SKM-1 (cell line): ENCODE measurements at regions not wholly inside any gene's neighbourhood (a gene's known extent, or its start where the extent isn't known, plus 50 kb on each side); places are given as distances from the start of the nearest gene placed in this dataset.

Source experiments
- DNase-seq: peaks from one replicate; lab custom pipeline; 2025; ENCODE audit not compliant: unreplicated experiment; lab: John Stamatoyannopoulos, UW

DNA sequence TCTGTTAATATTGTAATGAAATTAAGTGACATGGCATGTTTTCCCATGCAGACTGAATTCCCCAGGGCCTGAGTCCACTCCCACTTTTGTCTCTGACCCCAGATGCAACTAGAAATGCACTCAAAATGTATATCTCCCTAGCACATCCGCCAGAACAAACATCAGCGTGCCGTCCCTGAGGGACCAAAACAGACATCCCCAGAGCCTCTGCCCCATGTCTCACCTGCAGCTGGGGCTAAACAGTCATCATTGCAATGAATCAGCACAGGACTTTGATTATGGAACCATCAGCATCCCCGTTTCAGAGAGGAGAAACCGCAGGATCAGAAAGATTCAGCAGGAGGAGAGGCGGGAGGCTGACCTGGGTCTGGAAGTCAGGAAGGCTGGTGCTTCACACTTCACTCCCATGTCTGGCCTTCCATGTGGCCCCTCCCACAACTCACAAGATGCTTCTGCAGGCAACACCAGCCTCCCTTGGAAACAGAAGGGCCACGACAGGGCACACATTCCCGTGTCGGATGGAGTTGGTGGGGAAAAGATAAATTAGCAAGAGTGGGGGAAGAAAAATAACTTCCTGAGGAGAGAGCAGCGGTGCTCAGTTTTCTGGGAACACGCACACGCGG lies 130.6 kb upstream of the VSTM2B start:
- DNase-seq, result no peak

DNA sequence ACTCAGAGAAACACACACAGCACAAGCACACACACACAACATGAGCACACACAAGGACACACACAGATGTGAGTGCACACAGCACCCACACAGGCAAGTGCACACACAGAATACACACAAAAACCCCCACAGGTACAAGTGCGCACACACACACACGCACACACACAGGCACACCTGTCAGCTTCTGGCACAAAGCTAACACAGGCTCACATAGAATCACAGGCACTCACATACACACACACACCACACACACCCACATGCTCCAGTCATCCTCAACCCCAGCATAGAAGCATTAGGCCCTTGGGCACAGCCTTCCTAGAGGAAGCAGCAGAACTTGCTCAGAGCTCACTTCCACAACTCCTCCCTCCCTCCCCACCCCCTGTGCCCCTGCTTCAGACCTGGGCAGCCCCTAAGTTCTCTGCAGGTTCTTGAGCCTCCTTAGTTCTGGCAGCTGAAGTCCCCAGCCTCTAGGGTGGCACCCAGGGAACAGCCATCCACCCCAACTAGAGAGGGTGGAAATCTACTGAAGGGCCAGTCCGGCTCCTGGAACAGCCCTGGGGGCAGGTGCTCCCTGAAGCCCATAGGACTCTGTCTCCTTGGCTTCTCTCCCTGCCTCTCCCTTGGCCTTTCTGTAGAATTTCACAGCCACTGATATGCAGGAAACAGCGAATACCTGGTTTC lies 129.9 kb upstream of the VSTM2B start:
- no peak for DNase-seq

DNA sequence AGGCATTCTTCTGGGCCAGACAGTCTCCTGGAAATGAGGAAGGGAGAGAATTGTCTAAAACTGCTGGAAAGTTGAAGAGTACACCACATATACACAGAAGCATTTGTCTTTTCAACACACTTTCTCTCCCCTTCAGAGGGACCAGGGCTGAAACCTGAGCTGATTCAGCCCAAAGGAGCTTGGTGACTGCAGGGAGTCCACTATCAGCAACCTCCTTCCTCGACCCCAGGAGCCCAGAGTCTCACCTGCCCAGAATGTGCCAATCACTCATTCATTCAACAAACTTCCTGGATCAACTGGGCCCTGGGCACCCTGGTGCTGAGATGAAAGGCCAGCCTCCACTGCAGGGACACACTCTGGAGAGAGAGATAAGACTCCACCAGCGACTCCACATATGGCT lies 128.9 kb upstream of the VSTM2B start:
- no peak for DNase-seq

DNA sequence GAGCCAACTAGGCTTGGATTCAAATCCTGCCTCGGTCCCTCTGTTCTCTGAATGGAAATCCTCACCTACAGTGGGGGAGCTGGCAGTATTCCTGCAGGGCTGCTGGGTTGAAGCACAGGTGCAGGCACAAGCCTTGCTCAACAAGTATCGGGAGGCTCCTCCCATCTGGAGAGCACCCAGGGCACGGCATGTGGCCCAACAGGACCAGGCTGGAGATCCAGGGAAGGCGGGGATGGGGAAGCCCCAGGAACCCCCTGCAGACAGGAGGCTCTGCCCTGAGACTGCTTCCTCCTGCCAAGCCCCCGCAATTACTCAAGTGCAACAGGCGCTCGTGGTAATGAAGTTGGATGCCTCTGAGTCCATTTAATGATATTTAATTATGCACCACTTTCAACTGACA lies 128.0 kb upstream of the VSTM2B start:
- no peak for DNase-seq

DNA sequence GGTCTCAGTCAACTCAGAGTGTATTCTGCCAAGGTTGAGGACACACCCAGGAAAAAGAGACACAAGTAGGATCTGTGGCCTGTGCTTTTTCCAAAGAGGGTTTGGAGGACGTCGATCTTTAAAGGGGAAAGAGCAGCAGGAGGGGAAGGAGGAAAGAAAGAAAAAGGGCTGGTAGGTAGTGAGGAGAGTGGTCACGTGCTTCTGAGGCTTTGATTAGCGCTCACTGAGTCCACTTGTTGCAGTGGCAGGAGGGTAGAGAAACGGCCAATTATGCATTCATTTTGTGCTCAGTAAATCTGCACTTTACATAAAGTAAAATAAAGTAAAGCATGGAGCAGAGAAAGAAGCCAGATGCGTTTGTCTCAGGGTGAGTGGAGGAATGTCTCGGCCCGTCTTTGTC lies 126.0 kb upstream of the VSTM2B start:
- no peak for DNase-seq

DNA sequence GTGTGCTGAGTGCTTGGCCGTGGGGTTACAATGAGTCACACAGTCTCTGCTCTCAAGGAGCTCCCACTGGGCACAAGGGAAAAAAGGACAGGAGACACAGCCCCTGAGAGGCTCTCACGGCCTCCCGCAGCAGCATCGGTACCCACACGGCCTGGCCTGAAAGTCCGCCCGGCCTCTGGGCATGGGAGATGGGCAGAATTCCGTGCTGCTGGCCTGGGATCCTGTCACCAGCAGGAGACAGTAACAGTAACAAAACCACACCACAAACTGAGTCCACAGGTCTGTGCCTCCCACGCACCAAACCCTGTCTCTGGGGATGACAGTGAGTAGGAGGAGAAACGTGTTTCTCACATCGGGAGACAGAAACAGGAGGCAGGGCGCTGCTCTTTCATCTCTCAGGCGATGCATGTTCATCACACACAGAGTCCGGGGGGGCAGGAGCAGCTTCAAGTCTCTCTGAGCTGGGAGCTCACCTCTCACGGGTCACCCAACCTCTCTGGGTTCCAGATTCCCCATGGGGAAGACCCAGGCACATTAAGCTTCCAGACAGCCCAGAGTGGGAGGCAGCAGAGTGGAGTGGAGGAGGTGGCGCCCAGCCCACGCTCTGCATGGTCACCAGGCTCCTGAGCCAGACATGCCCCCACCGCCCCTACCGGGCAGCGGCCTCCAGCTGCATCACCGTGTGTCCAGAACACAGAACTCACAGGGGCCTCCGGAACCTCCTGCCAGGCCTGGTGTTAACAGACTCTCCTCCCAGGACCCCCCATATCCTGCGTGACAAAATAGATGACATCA lies 124.7 kb upstream of the VSTM2B start:
- no peak for DNase-seq

DNA sequence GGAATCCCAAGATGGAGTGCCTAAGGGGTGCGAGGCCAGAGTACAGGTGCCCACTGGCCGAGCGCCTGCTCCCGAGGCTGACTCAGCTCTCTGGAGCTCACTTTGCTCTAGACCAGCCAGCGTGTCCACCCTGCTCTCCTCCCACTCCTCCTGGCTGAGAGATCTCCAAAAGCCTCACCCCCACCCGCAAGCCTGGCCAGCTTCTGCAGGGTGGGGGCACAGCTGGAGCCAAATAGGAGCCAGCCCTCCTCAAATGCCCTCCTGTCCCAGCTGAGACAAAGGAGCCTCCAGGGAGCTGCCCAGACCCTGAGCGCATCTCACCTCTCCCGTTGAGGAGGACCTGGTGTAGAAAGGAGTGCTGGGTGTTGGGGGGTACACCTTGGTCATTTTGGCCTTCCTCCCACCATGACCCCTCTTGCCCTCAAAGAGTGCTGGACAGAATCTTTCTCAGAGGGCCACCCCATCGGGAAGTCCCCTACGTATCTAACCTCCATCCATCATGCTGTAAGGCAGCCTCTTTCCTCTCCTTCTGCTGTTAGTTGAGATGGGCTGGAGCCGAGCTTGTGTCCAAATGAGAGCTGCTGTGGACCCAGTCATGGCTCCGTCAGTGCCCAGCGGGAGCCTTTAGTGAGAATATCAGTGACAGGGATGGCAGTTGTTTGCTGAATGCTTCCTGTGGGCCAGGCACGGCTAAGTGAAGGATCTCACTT lies 123.9 kb upstream of the VSTM2B start:
- no peak for DNase-seq

DNA sequence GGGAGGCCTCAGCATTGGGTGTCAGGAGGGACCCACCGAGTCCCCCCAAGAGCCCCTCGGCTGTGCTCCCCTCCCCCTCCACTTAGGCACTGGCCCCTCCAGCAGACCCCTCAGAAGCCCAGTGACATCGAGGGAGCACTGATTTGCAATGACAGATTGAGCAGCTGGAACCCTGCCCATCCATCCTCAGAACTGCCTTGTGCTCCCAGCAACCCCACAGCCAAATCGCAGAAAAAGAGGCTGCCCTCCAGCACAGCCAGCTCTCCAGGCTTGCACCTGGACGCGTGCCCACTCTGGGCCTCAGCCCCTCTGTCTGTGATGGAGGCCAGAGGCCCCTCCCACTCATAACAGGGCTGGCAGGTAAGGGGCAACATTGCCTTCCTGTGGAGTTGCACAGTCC lies 123.2 kb upstream of the VSTM2B start:
- no peak for DNase-seq

DNA sequence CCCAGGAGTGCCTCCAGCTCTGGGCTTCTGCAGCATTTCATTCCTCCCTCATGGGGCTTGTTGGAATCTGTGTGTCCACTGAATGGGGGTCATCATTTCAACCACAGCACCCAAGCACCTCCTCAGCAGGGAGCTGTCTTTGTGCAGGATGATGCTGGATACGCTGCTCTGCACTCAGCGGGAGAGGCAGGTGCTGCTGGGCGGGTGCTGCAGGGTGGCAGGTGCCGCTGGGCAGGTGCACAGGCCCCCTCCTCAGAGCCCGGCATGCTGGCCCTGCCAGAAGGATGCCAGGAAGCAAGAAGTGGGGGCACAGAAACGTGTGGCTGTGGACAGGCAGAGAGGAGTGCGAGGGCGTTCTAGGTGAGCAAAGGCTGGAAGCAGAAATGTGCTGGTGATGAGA lies 121.8 kb upstream of the VSTM2B start:
- no peak for DNase-seq

DNA sequence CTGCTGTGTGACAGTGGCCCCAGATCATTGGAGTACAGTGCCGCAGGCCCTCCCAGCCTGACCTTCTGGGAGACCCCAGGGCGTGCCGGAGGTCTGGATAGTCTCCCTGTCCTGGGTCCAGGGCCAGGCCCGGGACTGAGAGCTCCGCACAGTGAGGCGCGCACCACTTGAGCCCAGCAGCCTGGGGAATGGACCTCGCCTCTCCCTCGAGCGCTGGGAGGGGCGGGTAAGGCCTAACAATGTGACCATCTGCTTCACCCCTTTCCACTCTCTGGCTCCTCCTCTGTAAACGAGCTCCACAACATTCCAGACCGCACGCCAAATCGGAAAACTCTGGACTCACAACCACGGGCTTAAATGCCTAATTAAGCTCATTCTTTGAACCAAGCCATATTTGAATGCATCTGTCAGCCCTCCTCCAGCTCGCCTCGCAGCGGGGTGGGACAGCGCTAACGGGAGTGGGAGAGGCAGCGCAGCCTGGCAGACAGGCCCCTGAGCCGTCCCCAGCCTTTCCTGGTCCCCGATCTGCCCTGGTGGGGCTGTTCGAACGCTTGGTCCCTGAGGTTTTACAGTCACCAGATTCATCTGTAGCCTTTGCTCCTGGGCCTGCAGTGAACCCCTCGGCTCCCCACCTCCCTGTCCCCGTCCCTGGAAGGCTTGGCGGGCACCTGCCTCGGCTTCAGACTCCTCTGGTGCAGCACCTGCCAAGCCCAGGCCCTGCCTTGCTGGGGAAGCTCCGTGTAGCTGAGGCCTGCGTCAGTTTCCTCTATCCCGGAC lies 120.7 kb upstream of the VSTM2B start:
- DNase-seq, result no peak

DNA sequence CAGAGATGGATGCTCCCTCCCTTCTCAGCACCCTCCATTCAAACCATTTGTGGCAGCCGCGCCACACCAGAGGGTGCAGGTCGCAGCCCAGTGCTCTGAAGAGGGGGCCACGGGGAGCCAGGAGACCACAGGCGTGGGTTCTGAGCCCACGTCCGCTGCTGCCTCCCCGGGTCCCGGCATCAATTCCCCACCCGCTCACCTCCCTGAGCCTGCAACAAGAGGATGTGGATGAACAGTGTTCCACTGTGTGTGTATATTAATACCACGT lies 120.1 kb upstream of the VSTM2B start:
- DNase-seq, result no peak

DNA sequence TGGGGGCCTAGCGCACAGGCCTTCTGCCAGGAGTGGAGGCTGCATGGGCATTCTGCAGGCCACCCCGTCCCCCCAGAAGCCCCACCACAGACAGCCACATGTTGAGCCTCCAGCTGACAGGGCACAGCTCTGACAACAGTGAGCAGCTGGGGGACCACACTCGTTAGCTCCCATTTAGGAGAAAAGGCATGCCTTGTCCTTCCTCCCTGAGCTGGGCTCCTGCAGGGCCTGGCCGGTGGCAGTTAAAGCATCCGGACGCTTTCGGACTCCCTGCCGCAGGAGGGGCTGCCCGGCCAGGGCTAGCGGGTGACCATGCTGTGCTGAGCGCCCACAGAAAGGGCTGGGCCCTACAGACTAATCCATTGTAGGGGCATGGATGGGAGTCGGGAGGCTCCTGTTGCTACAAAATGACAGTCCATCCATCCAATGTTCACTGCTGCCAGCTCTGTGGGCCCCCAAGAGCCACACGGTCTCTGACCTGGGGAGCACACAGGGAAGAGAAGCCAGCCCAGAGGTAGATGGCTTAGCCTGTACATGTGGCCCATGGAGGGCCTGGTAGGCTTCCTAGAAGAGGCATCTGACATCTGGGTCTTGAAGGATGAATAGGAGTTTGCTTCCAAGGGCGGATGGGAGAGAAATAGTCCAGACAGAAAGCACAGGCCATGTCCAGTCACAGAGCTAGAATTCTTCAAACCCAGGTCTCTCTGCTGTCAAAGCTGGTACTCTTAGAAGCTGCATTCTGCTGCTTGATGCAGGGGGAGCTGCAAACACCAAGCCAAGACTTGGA lies 116.5 kb upstream of the VSTM2B start:
- DNase-seq, result no peak

DNA sequence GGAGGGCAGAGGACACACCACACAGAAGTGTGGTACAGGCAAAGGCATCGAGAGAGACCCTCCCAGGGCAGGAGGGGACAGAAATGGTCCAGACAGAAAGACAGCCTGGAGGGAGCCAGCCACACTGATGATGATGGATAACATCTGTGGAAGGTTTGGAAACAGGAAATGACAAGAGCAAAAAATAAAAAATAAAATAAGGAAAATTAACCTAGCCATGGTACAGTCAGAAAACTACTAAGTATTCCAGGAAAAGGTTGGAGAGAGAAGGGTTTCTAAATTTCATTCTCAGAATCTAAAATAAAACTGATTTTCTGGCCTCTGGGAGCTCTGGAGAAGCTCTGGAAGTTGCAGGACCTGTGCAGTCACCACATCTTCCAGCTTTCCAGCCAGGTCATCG lies 115.2 kb upstream of the VSTM2B start:
- DNase-seq, result no peak

DNA sequence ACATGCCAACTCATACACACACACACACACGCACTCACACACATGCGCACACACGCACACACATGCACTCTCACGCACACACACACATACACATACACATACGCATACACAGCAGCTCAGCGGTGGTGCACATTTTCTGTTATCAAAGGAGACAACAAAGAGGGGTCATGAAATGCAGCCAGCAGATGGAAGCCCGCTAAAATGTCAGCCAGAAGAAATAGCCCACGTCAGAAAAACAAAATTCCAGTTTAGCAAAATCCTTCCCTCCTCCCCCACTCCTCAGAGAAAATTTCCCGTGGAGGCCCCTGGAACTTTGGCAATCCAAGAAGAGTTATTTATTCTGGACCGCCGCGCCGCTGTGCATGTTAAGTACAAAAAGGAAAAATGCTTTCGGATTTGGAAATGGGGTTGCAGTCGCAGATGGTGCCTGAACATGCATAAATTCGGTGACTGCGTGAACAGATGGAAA lies 114.6 kb upstream of the VSTM2B start:
- DNase-seq, result no peak

DNA sequence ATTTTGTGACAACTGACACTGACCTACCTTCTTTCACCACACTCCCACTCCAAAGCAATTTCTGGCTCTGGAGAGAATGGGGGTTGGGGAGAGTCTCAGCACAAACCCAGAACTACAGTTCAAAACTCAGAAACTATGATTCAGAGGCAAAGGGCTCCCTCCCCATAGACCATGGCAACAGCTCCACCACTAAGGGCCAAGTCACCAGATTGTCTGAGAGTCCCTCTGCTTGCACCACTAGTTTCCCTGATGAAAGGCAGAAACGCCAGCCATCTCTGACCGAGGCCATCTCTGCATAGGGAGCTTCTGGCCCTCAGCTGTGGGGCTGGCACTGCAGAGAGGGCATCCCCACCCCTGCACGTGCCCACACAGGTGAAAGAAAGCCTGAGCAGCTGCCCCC lies 112.4 kb upstream of the VSTM2B start:
- DNase-seq, result no peak

DNA sequence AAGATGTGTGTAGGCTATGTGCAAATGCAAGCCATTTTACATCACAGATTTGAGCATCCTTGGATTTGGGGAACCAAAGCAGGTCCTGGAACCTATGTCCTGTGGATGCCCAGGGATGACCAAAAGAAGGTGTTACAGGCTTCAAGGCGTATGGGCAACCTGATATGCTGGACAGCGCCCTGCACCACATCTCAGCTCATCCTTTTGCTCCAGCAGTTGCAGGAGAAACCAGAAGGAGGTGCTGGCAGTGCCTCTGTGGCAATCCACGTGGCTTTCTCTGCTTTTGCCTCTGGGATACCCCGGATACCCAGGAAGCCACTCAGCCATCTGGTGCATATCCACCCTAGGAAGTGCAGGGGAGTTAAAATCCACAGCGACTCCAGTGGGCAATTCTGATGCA lies 110.3 kb upstream of the VSTM2B start:
- no peak for DNase-seq

DNA sequence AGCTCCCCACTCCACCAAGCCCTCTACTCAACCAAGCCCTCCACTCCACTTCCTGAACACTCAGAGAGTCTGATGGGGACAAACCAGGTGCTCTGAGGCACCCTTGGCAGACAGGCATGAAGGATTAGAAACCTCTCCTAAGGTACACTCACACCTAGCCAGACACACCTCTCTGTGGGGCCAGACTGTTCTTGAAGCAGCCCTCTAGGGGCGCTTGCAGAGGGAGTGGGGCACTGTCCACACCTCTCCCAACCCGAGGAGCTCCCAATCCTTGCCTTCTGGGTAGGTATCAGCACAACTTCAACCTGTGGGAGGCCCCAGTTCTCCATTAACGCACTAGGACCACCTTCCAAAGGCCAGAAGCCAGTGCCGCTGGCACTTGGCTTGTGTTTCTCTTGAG lies 108.7 kb upstream of the VSTM2B start:
- DNase-seq, result no peak

DNA sequence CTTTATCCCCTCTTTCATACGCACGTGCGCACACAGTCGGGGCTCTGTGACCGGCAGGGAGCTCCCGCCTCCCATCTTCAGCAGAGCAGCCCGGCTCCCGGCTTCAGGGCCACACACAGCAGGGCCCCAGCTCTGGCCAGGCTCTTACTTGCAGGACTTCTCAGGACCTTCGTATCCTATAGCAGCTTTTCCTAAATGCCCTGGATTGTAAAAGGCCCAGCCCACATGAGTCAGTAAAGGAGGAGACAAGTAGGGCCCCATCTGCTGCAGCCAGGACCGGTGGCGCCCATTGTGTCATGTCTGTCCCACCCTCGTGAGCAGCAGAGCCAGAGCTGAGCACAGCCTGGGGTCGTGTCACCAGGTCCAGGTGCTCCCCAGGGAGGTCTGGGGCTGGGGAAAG lies 107.6 kb upstream of the VSTM2B start:
- DNase-seq, result no peak

DNA sequence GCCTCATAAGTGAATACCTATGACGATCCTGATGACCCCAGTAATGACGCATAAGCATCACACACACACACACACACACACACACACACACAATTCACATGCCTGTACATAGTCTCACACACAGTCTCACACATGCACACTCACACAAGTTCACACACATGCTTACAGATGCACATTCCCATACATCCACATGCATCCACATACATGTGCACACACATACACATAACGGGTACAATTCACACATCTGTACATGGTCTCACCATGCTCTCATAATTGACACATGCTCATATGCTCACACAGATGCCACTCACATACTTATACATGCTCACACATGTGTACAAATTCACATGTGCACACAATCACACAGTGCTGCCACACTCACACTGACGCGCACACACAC lies 105.7 kb upstream of the VSTM2B start:
- DNase-seq, result no peak

DNA sequence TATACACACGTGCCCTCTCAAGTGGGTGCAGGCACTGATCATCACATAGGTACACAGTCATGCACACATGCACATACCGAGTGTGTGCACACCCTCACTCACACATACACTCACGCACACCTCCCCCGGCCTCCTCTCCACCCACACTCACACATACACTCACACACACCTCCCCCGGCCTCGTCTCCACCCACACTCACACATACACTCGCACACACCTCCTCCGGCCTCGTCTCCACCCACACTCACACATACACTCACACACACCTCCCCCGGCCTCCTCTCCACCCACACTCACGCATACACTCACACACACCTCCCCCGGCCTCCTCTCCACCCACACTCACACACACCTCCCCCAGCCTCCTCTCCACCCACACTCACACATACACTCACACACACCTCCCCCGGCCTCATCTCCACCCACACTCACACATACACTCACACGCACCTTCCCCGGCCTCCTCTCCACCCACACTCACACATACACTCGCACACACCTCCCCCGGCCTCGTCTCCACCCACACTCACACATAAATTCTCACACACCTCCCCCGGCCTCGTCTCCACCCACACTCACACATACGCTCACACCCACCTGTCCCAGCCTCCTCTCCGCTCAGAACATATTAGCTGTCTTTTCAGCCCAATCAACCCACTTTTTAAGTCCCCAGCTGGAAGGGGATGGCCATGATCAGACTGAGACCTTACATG lies 105.2 kb upstream of the VSTM2B start:
- DNase-seq, result no peak
